ENCODE measurements at regions not wholly inside any gene's neighbourhood (a gene's known extent, or its start where the extent isn't known, plus 50 kb on each side); places are given as distances from the start of the nearest gene placed in this dataset.
A peak's percentile ranks its signal among the peaks of the same experiment; 100 is the strongest.

DNA sequence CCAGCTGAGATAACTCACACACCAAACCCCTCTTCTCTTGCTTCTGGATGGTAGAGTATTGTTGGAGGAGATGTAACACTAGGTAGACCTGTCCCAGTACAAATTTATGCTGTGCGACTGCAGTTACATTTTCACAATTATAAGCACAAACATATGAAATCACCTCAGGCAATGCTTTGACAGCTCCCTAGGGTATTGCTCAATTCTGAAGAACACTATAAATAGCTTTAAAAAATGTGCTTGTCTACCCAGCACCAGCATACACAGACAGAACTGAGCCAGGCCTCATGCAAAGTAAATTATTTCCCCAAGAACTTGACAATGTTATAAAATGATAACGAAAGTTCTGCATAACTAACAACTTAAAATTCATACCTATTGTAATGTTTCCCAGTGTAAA lies 1999.1 kb upstream of the ADGRL3 start:
- ATAC-seq (peak; percentile 76), DNase-seq (ENCODE audit: missing footprints) (no peak)
- intact Hi-C loops (cut with DNase I) = no loop called here

DNA sequence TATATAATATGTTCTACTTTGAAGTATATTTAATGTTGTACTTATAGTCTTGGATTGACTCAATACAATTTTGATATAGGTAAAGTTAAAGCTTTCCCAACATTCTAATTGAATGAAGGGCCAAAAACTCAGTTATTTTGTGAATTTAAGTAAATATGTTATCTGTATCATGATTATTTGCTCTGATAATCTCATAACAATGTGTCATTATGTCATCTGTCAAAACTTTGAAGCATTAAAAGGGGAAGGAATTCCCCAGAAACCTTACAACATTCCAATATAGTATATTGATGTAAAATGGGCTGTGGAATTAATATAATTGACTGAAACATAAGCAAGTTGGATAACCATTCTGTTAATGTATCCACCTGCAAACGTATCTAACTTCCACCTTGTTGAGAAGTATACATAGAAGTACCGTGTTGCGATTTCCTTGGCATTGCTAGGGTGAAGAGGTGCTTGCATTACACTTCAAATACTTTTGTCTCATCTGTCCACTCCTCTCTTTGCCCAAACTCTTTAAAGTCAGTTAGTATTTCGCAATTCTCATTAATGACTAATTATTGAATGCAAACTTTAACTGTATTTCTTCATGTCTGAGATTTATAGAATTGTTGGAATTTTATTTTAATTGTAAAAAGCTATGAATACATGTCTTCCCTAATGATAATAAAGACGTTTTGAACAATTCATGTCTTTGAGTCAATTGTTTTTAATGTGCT lies 1982.1 kb upstream of the ADGRL3 start:
- intact Hi-C loops (cut with DNase I) = no loop called here
- no peak for ATAC-seq
- DNase-seq (ENCODE audit: missing footprints) = no peak

DNA sequence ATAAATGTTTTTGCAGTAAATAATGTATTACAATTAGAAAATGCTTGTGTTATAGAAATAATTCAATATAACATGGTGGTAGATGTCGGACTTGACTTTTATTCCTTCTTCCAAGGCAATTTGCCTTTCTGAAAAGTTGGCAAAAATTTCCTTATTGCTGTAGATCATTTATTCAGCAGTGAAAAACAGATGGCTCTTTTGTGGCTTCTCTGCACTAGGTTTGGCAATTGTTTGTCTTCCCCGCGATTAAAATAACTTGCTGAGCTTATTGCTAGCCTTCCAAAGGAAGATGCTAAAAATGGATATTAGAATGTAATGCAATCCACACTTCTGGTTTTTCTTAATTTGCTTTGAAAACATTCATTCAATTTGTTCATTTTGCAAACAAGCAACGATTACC lies 1977.9 kb upstream of the ADGRL3 start:
- intact Hi-C loops (cut with DNase I) = no loop called here

DNA sequence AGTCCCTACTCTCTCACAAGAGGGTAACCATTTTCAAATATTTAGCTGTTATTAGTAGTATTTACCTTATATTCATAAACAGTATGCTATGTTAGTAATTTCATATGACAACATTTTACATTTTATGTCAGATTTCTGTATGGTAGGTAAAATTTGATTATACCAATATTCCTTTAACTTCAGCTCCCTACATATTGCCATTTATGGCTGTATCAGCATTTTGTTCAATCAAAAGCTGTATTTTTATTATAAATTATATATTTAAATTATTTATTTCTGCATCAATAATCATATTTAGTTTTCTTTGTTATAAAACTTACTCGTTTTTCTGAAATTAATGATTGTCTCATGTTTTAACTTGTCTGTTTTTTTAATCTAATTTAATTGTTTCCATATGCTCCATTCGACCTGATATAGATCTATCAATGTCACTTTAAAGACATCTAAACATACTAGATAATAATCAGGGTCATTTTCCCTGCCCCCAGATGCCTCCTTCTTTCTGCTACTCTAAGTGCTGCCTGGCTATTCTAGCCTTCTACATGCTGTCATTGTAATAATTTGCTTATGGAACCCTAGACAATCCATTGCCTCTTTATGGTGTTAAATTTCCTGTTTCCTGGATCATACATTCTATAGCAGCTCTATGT lies 1976.7 kb upstream of the ADGRL3 start:
- intact Hi-C loops (cut with DNase I) = no loop called here
- DNase-seq (ENCODE audit: missing footprints) (no peak), ATAC-seq (no peak)

More for the DNA sequence above, 1977.9 kb upstream of the ADGRL3 start:
- ATAC-seq (no peak), DNase-seq (ENCODE audit: missing footprints) (no peak)

DNA sequence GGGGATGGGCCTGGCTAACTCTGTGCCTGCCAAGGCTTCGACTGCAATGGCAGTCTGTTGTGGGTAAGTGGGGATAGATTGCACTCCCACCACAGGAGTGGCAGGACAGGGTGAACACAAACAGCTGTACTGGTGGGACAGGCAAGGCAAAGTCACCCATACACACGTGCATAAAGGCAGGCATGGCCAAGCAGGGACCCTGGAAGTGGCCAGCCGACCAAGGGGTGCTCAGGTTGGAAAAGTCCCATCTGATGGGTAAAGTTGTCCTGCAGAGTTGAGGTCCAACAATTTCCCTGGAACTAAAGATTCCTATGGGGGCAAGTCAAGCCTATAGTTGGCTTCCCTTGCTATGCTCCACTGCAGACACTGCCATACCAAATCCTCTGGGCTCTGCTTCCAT lies 1961.9 kb upstream of the ADGRL3 start:
- DNase-seq (ENCODE audit: missing footprints) (no peak), ATAC-seq (no peak)
- intact Hi-C loops (cut with DNase I) = no loop called here

DNA sequence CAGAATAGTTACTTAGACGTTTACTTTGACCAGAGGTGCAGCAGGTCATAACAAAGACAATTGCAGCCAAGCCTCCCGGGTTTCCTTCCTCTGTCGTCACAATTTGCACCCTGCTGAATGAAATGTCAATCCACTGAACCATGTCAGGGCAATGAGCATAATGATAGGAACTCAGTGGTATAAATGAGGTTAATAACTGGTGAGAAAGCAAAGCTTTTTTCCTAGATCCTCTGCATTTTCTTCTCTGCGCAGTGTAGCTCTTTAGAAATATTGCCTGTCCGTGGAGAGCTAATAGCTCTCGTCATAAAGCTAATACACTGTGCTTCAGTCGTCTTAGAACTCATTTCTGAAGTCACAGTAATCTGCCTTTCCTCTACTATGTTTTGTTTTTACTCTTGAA lies 1960.1 kb upstream of the ADGRL3 start:
- ATAC-seq = no peak
- intact Hi-C loops (cut with DNase I) = no loop called here

DNA sequence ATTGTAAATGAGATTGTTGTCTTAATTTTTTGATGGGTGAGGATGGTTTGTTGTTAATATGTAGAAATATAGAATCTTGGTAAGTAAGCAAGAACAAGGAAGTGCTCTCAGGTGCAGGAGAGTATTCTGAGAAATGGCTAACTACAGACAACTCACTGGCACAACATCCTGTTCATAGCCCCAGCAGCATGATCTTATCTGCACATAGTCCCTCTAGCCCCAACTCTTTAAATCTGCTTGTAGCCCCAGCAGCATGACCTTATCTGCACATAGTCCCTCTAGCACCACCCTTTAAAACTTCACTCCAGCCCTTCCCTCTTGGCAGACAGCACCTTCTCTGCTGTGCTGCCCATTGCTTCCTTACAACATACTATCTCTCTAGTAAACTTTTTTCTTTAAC lies 1957.1 kb upstream of the ADGRL3 start:
- DNase-seq (ENCODE audit: missing footprints) (no peak), ATAC-seq (no peak)
- intact Hi-C loops (cut with DNase I) = no loop called here

More for the DNA sequence above, 1960.1 kb upstream of the ADGRL3 start:
- DNase-seq (ENCODE audit: missing footprints) = no peak

DNA sequence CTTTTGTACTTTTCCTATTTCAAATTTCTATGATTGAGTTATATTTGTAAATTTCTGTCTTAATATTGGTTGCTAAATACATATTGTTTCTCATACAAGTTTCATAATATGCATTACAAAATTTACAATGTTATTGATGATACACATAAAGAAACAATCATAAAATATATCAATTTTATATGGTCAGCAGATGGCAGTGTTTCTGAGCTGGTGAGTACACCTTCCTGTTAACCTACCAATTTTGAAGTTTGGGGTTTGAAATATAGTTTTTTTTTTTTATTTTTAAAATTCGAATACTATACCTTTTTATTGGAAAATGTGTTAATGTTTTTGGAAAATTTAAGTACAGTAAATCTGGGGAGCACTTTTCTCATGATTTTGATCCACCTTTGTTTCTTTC lies 1953.1 kb upstream of the ADGRL3 start:
- intact Hi-C loops (cut with DNase I) = no loop called here
- ATAC-seq (no peak), DNase-seq (ENCODE audit: missing footprints) (no peak)

DNA sequence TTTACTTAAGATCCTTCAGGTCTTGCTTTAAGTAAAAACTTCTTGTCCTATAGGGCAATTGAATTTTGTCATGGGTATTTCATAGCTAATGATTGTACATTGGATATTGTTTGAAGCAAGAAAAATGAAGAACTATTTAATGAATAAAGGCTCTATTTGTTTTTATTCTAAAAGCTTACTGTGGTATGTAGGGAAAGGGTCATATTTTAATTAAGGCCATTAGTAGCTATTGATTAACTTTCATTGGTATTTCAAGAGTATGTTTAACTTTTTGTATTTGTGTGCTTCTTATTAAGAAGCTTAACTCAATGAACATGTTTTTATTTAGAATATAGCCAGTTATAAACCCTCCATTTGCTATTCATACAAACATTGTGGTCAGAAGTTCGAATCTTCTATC lies 1951.8 kb upstream of the ADGRL3 start:
- intact Hi-C loops (cut with DNase I) = no loop called here
- ATAC-seq (no peak), DNase-seq (ENCODE audit: missing footprints) (no peak)

DNA sequence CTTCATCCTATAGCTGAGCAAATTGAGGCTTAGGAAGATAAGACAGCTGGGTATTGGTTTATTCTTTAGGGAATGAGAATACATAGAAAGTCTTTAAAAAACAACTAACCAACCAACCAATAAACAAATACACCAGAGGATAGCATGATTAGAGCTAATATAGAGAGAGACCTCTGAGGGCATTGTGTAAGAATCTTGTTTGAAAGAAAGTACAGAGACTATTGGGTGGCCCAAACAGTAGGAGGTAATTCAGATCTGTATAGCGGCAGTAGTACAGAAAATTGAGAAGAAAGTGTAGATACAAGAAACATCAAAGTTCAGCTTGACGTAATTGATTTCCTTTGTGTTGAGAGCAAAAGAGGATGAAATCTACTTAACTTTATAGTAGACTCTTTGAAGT lies 1951.0 kb upstream of the ADGRL3 start:
- DNase-seq (ENCODE audit: missing footprints) (no peak), ATAC-seq (no peak)
- intact Hi-C loops (cut with DNase I) = no loop called here

DNA sequence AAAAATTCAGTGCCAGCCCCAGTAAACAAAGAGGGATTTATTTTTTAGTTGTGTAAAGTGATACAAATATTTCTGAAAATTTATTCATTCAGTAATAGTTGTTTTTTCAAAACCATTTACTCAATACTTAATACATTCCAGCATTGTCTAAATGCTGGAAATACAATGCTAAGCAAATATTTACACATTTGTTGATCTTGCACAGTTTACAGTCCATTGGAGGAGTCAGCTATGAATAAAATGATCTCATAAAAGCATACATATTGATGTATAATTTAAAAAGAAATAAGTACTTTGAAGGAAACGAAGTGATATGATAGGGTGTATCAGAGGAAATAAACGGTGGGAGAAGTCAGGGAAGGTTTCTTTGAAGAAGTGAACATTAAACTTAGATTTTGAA lies 1942.1 kb upstream of the ADGRL3 start:
- DNase-seq (ENCODE audit: missing footprints) (no peak), ATAC-seq (no peak)
- intact Hi-C loops (cut with DNase I) = no loop called here

DNA sequence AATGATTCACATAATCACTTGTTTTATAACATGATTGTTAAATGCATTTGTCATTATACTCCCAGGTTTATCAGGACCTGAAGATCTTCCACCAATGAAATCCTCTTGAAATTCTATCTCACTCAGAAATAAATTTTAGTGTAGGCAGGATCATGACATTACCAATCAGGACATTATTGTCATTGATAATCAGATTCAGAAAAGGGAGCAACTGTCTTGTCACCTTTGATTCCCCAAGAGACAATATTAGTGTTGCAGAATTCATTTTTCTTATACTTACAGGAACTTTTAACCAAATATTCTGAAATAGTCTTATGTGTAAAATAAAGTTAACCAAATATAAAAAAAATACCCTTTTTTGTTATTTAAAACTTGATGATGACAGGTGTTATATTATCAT lies 1892.5 kb upstream of the ADGRL3 start:
- DNase-seq (ENCODE audit: missing footprints) (no peak), ATAC-seq (no peak)
- intact Hi-C loops (cut with DNase I) = no loop called here

DNA sequence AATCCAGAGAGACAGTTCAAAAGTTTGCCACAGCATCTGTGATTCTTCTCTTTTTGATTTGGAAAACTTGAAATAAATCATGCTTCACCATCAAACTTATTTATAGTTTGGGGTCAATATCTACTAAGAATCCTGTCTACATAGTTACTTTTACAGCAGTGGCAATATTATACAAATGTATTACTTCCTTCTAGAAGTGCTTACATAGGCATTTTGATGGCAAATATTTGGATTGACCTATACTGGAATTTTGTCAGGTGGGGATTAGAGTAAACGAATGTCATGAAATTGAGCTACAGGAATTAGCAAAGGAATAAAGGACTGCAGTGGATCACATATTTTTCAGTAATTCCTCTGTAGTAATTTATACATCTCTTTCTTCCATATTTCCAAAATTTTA lies 1885.5 kb upstream of the ADGRL3 start:
- no peak for DNase-seq (ENCODE audit: missing footprints)
- intact Hi-C loops (cut with DNase I) = no loop called here
- no peak for ATAC-seq

DNA sequence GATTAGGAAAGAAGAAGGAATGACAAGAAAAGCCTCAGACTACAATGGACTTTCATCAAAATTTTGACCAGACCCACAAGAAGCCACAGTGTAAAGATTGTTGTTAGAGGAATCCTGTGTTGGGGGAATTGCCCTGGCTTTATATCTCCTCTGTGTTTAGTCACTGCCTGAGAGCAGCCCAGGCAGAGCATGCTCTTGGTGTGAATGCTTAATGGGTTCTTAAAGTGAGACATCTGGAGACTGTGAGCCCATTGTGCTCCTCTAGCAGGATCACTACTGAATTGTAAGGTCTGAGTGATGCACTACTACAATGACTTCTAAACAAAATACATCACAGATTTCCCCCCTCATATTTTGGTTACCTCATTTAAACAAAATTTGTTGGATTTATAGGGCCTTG lies 1860.5 kb upstream of the ADGRL3 start:
- intact Hi-C loops (cut with DNase I) = no loop called here
- ATAC-seq (no peak), DNase-seq (ENCODE audit: missing footprints) (no peak)

DNA sequence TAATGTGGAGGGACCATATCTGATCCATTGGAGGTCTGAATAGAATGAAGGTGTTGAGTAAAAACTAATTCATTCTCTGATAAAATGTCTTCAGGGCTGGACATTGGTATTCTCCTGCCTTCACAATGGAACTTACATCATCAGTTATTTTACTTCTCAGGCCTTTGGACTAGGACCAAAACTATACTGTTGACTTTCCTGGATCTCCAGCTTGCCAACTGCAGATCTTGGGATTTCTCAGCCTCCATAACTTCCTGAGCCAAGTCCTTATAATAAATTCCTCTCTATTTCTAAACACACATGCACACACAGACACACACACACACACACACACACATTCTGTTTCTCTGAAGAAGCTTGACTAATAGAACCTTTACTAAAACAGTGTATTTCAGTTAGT lies 1858.6 kb upstream of the ADGRL3 start:
- ATAC-seq (no peak), DNase-seq (ENCODE audit: missing footprints) (no peak)
- intact Hi-C loops (cut with DNase I) = no loop called here

DNA sequence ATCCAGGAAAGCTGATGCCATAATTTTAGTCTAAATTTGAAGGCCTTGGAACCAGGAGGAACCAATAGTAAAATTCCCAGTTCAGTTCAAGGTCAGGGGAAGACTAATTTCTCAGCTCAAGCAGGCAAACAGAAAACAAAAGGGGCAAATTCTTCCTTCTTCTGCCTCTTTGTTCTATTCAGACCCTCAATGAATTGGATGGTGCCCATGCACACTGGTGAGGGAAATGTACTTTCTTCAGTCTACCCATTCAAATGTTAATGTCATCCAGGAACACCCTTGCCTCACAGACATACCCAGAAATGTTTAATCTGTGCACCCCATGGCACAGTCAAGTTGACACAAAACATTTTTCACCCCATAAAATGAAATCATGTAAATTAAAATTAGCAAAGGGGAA lies 1851.2 kb upstream of the ADGRL3 start:
- intact Hi-C loops (cut with DNase I) = no loop called here
- no peak for ATAC-seq
- no peak for DNase-seq (ENCODE audit: missing footprints)

DNA sequence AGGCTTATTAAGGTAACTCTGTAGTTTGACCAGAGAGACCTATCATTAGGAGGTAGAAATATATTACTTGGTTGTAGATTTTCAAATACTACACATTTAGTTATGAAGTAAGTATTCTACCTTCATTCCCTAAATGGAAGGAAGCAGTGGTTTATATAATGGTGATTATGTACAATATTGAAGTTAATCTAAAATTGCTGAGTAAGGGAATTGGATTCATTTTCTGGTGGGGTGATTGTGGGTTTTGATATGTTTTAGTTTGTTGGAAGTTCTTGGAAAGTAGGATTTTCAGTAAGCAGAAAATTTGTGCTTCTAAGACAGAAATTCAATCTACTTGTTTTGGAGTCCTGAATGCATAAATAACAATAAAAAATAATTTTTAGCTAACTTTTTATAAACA lies 1830.9 kb upstream of the ADGRL3 start:
- intact Hi-C loops (cut with DNase I) = no loop called here
- ATAC-seq (no peak), DNase-seq (ENCODE audit: missing footprints) (no peak)

DNA sequence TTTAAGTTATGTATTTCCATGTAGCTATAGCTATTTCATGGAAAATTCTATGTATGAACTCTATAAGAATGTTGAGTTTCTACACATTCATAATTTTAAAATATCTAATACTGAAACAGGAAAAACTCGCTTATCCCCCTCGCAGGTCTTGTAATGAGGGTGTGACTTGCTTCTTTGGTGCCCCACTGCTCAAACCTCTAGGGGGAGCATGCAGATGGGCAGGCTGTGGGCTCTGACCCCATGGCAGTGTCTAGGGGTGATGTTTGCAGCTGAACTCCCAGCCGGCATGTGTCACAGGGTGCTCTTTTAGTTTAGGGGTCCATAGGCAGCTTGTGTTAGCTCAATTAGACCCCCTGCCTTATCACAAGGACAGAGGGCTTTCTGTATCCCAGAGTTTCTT lies 1825.7 kb upstream of the ADGRL3 start:
- DNase-seq (ENCODE audit: missing footprints) (no peak), ATAC-seq (no peak)
- intact Hi-C loops (cut with DNase I) = no loop called here

DNA sequence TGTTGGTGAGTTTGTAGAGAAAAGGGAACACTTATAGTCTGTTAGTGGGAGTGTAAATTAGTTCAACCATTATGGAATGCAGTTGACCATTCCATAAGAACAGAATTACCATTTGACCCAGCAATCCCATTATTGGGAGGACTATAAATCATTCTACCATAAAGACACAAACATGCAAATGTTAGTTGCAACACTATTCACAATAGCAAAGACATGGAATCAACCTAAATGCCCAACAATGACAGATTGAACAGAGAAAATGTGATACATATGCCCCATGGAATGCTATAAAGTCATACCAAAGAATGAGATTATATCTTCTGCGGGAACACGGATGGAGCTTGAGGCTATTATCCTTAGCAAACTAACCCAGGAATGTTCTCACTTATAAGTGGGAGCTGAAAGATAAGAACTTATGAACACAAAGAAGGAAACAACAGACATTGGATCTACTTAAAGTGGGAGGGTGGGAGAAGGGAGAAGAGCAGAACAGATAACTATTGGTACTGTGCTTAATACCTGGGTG lies 1819.2 kb upstream of the ADGRL3 start:
- intact Hi-C loops (cut with DNase I) = no loop called here
- DNase-seq (ENCODE audit: missing footprints) (no peak), ATAC-seq (no peak)

DNA sequence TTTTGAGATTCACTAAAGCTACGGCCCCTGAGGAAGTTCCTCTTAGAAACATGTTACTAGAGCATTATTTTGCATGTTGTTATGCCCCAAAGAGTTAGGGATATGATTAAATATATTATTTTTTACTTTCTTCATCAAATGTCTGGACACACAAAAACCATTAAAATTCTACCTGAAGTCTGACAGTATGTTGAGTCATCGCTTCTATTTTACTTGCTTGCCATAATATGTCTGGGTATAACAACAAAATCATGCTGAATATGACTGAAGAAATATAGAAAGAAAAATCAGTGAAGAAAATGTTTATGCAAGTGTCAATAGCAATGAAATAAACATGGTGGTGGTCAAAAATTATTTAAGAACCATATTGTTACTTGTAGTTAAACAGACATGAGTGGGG lies 1818.5 kb upstream of the ADGRL3 start:
- ATAC-seq (no peak), DNase-seq (ENCODE audit: missing footprints) (no peak)
- intact Hi-C loops (cut with DNase I) = no loop called here

Data from Right ventricle myocardium inferior (tissue), 1 donor.